ENCODE measurements at regions not wholly inside any gene's neighbourhood (a gene's known extent, or its start where the extent isn't known, plus 50 kb on each side); places are given as distances from the start of the nearest gene placed in this dataset.

- H3K4me3 ChIP-seq (replicated peaks; ENCODE audit: low read depth, low read length): no peak overlapping the region
- no peak for TF ChIP-seq CTCF (IDR thresholded peaks at IDR 0.05; ENCODE audit: low read length, missing control alignments)
- DNase-seq (ENCODE audit: low read depth): no peak
Observed at GRCh38 chr13:47843005-47843404, 158.1 kb downstream of the SUCLA2 start.

- TF ChIP-seq CTCF (IDR thresholded peaks at IDR 0.05; ENCODE audit: low read length, missing control alignments): peak; percentile 2
- DNase-seq (ENCODE audit: low read depth): peak; percentile 35
- H3K4me3 ChIP-seq (replicated peaks; ENCODE audit: low read depth, low read length): no peak overlapping the region
Observed at GRCh38 chr13:47841151-47841550, 159.9 kb downstream of the SUCLA2 start.

GRCh38 chr13:47837906-47838305 is 163.2 kb downstream of the SUCLA2 start:
- H3K4me3 ChIP-seq (replicated peaks; ENCODE audit: low read depth, low read length): no peak overlapping the region
- TF ChIP-seq CTCF (IDR thresholded peaks at IDR 0.05; ENCODE audit: low read length, missing control alignments): no peak
- no peak for DNase-seq (ENCODE audit: low read depth)

GRCh38 chr13:47837104-47837880 is 163.8 kb downstream of the SUCLA2 start:
- DNase-seq (ENCODE audit: low read depth): no peak
- no peak overlapping the region for H3K4me3 ChIP-seq (replicated peaks; ENCODE audit: low read depth, low read length)
- no peak for TF ChIP-seq CTCF (IDR thresholded peaks at IDR 0.05; ENCODE audit: low read length, missing control alignments)

- TF ChIP-seq CTCF (IDR thresholded peaks at IDR 0.05; ENCODE audit: low read length, missing control alignments): no peak
Observed at GRCh38 chr13:47835470-47836228, 165.4 kb downstream of the SUCLA2 start.

GRCh38 chr13:47832458-47832972 is 168.6 kb downstream of the SUCLA2 start:
- DNase-seq (ENCODE audit: low read depth): no peak
- H3K4me3 ChIP-seq (replicated peaks; ENCODE audit: low read depth, low read length): no peak overlapping the region
- TF ChIP-seq CTCF (IDR thresholded peaks at IDR 0.05; ENCODE audit: low read length, missing control alignments): no peak

More at GRCh38 chr13:47835470-47836228, 165.4 kb downstream of the SUCLA2 start:
- H3K4me3 ChIP-seq (replicated peaks; ENCODE audit: low read depth, low read length): no peak overlapping the region
- no peak for DNase-seq (ENCODE audit: low read depth)
